C4-2B (cell line): ENCODE measurements at regions not wholly inside any gene's neighbourhood (a gene's known extent, or its start where the extent isn't known, plus 50 kb on each side); places are given as distances from the start of the nearest gene placed in this dataset.
"Not testable (repeated sequence)": the region's sequence is repeated elsewhere in the genome, so short reads cannot be mapped to it uniquely, and the experiment has no call there.

Experiments used
- ZFX ChIP-seq: fragments of 450-650 bp; IDR thresholded peaks from 2 replicates; pipeline ENCODE4 v1.6.1; 2017
- TF ChIP-seq, protein P1 (sequence below): fragments of 450-650 bp; conservative IDR thresholded peaks from 2 replicates; pipeline ENCODE4 v1.5.1; 2017; ENCODE audit warnings: mild to moderate bottlenecking

DNA sequence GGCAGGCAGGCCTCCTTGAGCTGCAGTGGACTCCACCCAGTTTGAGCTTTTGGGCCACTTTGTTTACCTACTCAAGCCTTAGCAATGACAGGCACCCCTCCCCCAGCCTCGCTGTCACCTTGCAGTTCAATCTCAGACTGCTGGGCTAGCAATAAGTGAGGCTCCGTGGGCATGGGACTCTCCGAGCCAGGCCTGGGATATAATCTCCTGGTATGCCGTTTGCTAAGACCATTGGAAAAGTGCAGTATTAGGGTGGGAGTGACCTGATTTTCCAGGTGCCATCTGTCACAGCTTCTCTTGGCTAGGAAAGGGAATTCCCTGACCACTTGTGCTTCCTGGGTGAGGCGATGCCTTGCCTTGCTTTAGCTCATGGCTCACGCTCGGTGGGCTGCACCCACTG, 648.6 kb downstream of the DIPK2A start:
- TF ChIP-seq, protein P1, sequence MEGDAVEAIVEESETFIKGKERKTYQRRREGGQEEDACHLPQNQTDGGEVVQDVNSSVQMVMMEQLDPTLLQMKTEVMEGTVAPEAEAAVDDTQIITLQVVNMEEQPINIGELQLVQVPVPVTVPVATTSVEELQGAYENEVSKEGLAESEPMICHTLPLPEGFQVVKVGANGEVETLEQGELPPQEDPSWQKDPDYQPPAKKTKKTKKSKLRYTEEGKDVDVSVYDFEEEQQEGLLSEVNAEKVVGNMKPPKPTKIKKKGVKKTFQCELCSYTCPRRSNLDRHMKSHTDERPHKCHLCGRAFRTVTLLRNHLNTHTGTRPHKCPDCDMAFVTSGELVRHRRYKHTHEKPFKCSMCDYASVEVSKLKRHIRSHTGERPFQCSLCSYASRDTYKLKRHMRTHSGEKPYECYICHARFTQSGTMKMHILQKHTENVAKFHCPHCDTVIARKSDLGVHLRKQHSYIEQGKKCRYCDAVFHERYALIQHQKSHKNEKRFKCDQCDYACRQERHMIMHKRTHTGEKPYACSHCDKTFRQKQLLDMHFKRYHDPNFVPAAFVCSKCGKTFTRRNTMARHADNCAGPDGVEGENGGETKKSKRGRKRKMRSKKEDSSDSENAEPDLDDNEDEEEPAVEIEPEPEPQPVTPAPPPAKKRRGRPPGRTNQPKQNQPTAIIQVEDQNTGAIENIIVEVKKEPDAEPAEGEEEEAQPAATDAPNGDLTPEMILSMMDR, result not testable (repeated sequence)
- not testable (repeated sequence) for TF ChIP-seq ZFX
